DMS114 treated with DMSO at 0.1 percent for 48 hours (cell line): ENCODE measurements at regions not wholly inside any gene's neighbourhood (a gene's known extent, or its start where the extent isn't known, plus 50 kb on each side); places are given as distances from the start of the nearest gene placed in this dataset.

Source experiments
- DNase-seq: peaks from one replicate; lab custom pipeline; 2025; ENCODE audit not compliant: unreplicated experiment; lab: John Stamatoyannopoulos, UW

DNA sequence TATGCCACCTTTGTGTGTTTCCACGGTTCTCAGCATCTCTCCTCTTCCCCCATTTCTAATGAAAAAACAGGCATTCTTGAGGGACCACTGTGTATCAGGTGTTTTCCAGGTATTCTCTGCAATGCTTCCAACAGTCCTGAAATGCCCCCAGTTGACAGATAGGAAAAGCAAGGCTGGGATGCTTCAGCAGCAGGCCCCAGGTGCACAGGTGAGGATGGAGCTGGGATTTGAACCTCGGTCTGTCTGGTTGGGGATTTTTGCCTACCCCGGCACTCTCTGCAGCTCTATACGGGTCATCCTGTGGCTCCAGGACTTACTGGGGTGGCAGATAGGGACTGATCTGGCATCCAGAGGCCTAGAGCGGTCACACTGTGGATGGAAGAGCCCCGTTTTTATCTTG, 180.5 kb upstream of the GSE1 start:
- DNase-seq, result no peak

GRCh38 chr16:85433477-85433876, 179.6 kb upstream of the GSE1 start:
- DNase-seq, result no peak

GRCh38 chr16:85435286-85435685, 177.8 kb upstream of the GSE1 start:
- no peak for DNase-seq

- DNase-seq, result no peak
Observed at GRCh38 chr16:85435700-85436099, 177.4 kb upstream of the GSE1 start.

DNA sequence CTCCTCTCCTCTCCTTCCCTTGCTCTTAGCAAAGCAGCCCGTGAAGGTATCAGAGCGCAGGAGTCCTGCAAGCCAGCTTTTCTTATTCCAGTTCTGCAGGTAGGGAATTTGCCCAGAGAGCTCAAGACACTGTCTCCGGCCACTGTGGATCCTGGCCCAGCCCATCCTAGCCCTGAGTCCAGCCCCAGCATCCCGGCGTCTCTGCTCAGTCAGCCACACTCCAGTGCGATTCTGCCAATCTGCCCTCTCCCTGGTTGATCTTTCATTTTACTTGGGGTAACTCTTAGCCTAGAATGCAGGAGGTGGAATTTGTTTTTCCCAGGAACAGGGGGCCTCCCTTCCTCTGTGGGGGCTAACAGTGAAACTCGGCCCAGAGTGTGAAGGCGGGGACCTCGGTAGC, 176.9 kb upstream of the GSE1 start:
- DNase-seq, result no peak

- no peak for DNase-seq
Observed at GRCh38 chr16:85436636-85437165, 176.4 kb upstream of the GSE1 start.

GRCh38 chr16:85437166-85438052, 175.7 kb upstream of the GSE1 start:
- DNase-seq, result no peak

- DNase-seq, result no peak
Observed at GRCh38 chr16:85438981-85439685, 174.0 kb upstream of the GSE1 start.

DNA sequence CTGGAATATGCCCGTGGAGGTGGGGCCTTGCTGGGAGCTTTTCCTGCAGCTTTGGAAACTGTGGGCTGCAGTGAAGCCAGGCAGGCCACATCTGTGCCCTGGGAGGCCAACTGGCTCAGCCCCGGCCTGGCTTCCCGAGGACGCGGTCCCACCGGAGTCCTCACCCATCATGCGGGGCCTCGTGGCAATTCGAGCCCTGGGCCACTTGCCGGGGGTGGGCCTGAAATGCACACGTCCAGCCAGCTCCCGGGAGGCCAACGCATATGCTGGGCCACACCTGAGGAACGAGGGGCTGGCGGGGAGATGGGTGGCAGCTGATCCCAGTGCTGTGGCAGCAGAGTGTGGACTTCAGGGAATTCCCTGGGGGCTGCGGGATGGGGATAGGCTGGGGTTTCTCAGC, 172.4 kb upstream of the GSE1 start:
- DNase-seq, result no peak

DNA sequence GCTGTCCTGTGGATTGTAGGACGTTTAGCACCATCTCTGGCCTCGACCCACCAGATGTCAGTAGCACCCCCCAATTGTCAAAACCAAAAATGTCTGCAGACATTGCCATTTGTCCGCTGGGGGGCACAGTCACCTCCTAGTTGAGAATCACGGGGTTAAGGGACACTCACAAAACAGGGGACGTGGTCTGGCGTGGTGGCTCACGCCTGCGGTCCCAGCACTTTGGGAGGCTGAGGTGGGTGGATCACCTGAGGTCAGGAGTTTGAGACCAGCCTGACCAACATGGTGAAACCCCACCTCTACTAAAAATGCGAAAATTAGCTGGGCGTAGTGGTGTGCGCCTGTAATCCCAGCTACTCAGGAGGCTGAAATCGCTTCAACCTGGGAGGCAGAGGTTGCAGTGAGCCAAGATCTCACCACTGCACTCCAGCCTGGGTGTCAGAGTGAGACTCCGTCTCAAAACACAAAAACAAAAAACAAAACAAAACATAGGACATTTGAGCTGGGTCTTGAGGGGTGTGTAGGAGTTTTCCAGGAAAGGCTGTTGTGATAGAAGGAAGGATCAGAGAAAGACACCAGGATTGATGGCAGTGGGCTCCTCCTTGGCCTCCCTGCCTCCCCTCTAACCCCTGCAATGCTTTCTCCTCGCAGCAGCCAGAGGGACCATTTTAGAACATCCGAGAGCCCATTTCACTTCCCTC, 171.8 kb upstream of the GSE1 start:
- no peak for DNase-seq

DNA sequence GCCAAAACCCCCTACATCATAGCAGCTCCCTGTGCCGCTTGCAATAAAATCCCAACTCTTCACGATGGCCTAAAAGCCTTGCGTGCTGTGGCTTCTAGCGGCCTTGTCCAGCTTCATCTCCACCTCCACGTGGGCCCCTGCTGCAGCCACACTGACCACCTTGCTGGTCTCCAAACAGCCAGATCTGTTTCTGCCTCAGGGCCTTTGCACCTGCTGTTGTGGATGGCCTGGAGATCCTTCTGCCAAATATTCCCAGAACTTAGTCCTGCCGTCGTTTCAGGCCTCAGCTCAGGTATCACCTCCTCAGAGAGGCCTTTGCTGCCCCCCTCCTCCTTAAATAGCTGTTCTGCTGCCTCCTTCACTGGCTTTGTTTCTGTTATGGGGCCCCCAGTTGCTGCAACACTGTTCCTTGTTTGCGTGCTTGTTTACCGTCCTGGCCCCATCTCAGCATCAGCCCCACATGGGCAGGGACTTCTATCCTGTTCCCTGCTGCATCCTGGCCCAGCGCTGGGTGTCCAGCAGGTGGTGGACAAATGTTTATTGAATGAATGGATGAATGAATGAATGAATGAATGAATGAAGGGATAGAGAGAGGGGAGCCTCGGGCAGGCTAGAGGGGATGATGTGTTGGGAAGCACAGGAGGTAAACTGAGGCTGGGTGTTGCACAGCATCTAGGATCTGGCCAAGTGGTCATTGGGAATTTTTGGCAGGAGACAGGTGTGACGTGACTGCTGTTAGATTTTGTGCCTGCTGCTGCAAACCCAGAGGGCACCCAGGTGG, 171.0 kb upstream of the GSE1 start:
- no peak for DNase-seq

GRCh38 chr16:85443116-85443515, 170.0 kb upstream of the GSE1 start:
- no peak for DNase-seq

GRCh38 chr16:85443531-85443930, 169.6 kb upstream of the GSE1 start:
- no peak for DNase-seq

- no peak for DNase-seq
Observed at GRCh38 chr16:85445064-85445778, 167.9 kb upstream of the GSE1 start.

- DNase-seq, result no peak
Observed at GRCh38 chr16:85445779-85446222, 167.3 kb upstream of the GSE1 start.

GRCh38 chr16:85446951-85447692, 166.0 kb upstream of the GSE1 start:
- no peak for DNase-seq

GRCh38 chr16:85447693-85448313, 165.3 kb upstream of the GSE1 start:
- no peak for DNase-seq

GRCh38 chr16:85448557-85449190, 164.4 kb upstream of the GSE1 start:
- no peak for DNase-seq
